ENCODE measurements at regions not wholly inside any gene's neighbourhood (a gene's known extent, or its start where the extent isn't known, plus 50 kb on each side); places are given as distances from the start of the nearest gene placed in this dataset.

DNA sequence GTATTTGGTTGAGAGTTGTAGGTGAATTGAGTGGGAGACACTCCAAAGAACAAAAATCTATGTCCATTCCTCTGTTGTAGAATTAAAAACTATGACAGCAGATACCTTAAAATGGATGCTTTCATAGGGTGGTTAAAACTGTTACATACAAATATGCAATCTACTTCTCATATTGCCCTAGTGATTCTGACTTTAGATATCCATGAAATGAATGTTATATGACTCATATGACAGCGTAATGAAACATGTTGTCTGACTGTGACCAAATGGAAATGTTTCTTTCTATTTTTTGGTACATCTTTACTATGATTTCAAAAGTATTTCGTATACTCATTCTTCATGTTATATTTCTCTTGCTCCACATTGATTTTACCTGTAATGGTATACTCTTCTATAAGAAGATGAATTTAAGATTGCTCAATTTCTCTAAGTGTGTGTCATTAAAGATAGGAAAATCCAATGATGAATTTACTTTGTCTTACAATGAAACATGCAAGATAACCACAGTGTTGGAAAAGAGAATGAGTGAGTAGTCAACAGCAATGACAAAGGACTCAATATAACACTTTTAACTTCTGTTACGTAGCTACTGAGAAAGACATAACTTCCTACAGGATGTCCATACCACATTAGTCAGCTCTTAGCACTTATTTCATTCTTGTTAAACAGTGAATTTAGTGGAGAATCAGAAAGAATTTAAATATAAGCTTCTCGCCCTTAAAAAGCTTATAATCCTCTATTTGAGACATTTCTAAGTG lies 79.3 kb upstream of the LSAMP start:
- TF ChIP-seq, protein P1, sequence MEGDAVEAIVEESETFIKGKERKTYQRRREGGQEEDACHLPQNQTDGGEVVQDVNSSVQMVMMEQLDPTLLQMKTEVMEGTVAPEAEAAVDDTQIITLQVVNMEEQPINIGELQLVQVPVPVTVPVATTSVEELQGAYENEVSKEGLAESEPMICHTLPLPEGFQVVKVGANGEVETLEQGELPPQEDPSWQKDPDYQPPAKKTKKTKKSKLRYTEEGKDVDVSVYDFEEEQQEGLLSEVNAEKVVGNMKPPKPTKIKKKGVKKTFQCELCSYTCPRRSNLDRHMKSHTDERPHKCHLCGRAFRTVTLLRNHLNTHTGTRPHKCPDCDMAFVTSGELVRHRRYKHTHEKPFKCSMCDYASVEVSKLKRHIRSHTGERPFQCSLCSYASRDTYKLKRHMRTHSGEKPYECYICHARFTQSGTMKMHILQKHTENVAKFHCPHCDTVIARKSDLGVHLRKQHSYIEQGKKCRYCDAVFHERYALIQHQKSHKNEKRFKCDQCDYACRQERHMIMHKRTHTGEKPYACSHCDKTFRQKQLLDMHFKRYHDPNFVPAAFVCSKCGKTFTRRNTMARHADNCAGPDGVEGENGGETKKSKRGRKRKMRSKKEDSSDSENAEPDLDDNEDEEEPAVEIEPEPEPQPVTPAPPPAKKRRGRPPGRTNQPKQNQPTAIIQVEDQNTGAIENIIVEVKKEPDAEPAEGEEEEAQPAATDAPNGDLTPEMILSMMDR (IDR thresholded peaks at IDR 0.05; ENCODE audit: borderline replicate concordance, extremely low read depth, low read length, poor library complexity, severe bottlenecking): no peak
- TF ChIP-seq EZH2 (IDR thresholded peaks at IDR 0.05; ENCODE audit: borderline replicate concordance, low read depth, low read length, severe bottlenecking): no peak

Measured in DND-41 (cell line).